DOHH2 (cell line): ENCODE measurements at regions not wholly inside any gene's neighbourhood (a gene's known extent, or its start where the extent isn't known, plus 50 kb on each side); places are given as distances from the start of the nearest gene placed in this dataset.

Experiments
- CTCF ChIP-seq: fragments of 200-600 bp; sonication (generic); IDR thresholded peaks from one replicate; pipeline ENCODE4 v1.5.1; 2014; ENCODE audit warnings: antibody characterized with exemption, mild to moderate bottlenecking, low read depth, low read length; ENCODE audit not compliant: poor library complexity, severe bottlenecking
- EZH2phosphoT487 ChIP-seq: fragments of 200-600 bp; sonication (generic); IDR thresholded peaks from 2 replicates; pipeline ENCODE4 v1.6.1; 2017; ENCODE audit warnings: borderline replicate concordance, mild to moderate bottlenecking, antibody characterized with exemption, low read length, moderate library complexity, mixed read lengths

- no peak for TF ChIP-seq EZH2phosphoT487
- no peak for TF ChIP-seq CTCF
Observed at GRCh38 chr2:188151670-188152069, 140.0 kb upstream of the GULP1 start.
